Myocyte (in vitro differentiated cells): ENCODE measurements at regions not wholly inside any gene's neighbourhood (a gene's known extent, or its start where the extent isn't known, plus 50 kb on each side); places are given as distances from the start of the nearest gene placed in this dataset.

Experiments used
- DNase-seq: peaks from one replicate; pipeline ENCODE4 v3.0.0-alpha.2; 2012; ENCODE audit warnings: low read depth

- no peak for DNase-seq
Measured at GRCh38 chr2:191514613-191515012, 163.3 kb upstream of the NABP1 start.

- DNase-seq = no peak
Measured at GRCh38 chr2:191515551-191515950, 162.4 kb upstream of the NABP1 start.

- no peak for DNase-seq
Measured at GRCh38 chr2:191516260-191516659, 161.7 kb upstream of the NABP1 start.

- peak; percentile 47 for DNase-seq
Measured at GRCh38 chr2:191521608-191522208, 156.2 kb upstream of the NABP1 start.

- DNase-seq = no peak
Measured at GRCh38 chr2:191522478-191523120, 155.3 kb upstream of the NABP1 start.

GRCh38 chr2:191526091-191526490 is 151.8 kb upstream of the NABP1 start:
- no peak for DNase-seq

- DNase-seq = no peak
Measured at GRCh38 chr2:191526536-191526935, 151.4 kb upstream of the NABP1 start.

GRCh38 chr2:191526953-191527556 is 150.9 kb upstream of the NABP1 start:
- DNase-seq = no peak

- no peak for DNase-seq
Measured at GRCh38 chr2:191530618-191531017, 147.3 kb upstream of the NABP1 start.

GRCh38 chr2:191533693-191534180 is 144.2 kb upstream of the NABP1 start:
- no peak for DNase-seq

- DNase-seq = no peak
Measured at GRCh38 chr2:191537921-191538320, 140.0 kb upstream of the NABP1 start.

- DNase-seq = no peak
Measured at GRCh38 chr2:191538334-191538903, 139.5 kb upstream of the NABP1 start.

- DNase-seq = peak; percentile 39
Measured at GRCh38 chr2:191539068-191539467, 138.9 kb upstream of the NABP1 start.

GRCh38 chr2:191540681-191541080 is 137.3 kb upstream of the NABP1 start:
- no peak for DNase-seq

- no peak for DNase-seq
Measured at GRCh38 chr2:191543708-191544107, 134.2 kb upstream of the NABP1 start.

GRCh38 chr2:191544461-191545062 is 133.4 kb upstream of the NABP1 start:
- DNase-seq = no peak

GRCh38 chr2:191545361-191545760 is 132.6 kb upstream of the NABP1 start:
- DNase-seq = no peak

- DNase-seq = no peak
Measured at GRCh38 chr2:191552066-191552465, 125.9 kb upstream of the NABP1 start.

- no peak for DNase-seq
Measured at GRCh38 chr2:191554240-191554639, 123.7 kb upstream of the NABP1 start.

GRCh38 chr2:191555092-191555742 is 122.7 kb upstream of the NABP1 start:
- DNase-seq = peak; percentile 88

GRCh38 chr2:191556463-191556862 is 121.5 kb upstream of the NABP1 start:
- DNase-seq = no peak
